ENCODE measurements at regions not wholly inside any gene's neighbourhood (a gene's known extent, or its start where the extent isn't known, plus 50 kb on each side); places are given as distances from the start of the nearest gene placed in this dataset.

DNA sequence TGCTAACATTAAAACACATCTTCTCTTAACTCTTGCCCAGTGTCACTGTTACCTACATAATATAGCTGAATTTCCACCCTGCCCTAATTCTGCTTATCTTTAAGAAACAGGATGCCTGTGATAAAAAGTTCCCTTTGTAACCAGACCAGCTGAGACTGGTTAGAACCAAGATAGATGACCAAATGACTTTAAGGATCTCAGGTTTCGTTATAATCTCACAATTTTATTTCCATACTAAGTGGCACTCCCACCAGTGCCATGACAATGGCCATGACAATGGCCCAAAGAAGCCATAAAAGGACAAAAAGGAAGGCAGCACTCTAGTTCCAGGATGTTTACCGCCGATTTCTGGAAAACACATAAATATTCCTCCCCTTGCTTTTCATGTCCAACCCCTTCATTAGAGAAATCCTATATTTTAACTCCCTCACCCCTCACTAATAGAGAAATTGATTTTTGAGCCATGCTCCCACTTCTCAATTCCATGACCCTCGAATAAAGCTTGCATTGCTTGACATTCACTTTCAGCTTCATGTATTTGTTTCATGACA is 126.1 kb downstream of the ELAPOR2 start:
- no peak overlapping the region for H3K4me2 ChIP-seq (ENCODE audit: insufficient read depth, insufficient read length, low read length)
- no peaks in the 10 kb centered on the region for H3K79me2 ChIP-seq (ENCODE audit: insufficient read depth, low read length)
- no peak overlapping the region for H3T11ph ChIP-seq (ENCODE audit: low read length)
- no peak overlapping the region for H2AFZ ChIP-seq (ENCODE audit: low read length)
- no peak overlapping the region for H4K8ac ChIP-seq (replicated peaks; ENCODE audit: insufficient read length, low read depth, low read length)
- no peaks in the 10 kb centered on the region for H4K20me1 ChIP-seq (ENCODE audit: control insufficient read depth, insufficient read depth, insufficient read length)
- no peak for DNase-seq
- H2BK15ac ChIP-seq (ENCODE audit: low read depth, low read length): no peak overlapping the region
- H4K91ac ChIP-seq (ENCODE audit: insufficient read length, low read depth, low read length): no peak overlapping the region
- Mint-ChIP-seq H3K27me3 (ENCODE audit: low read depth) (no peaks in the 10 kb centered on the region), H3K9me3 (no peaks in the 10 kb centered on the region), H3K27ac (peak overlapping the region in 2 of 3 experiments; percentile 24 to 50; a peak in 2 of 7 replicates), H3K4me3 (no peak overlapping the region), H3K36me3 (ENCODE audit: insufficient read depth in 1 of 3, low read depth in 3 of 3) (peaks cover 4 to 27% (median 6%) of the 10 kb centered on the region in 3 experiments; a peak in 6 of 7 replicates), H3K4me1 (peaks cover 5 to 7% of the 10 kb centered on the region in 2 experiments; a peak in 3 of 4 replicates)
- H3K9ac ChIP-seq (ENCODE audit: extremely low read depth, insufficient read length, low read length): no peak overlapping the region
- no peaks in the 10 kb centered on the region for H3K27me3 ChIP-seq (ENCODE audit: insufficient read depth, low read length)
- H4K5ac ChIP-seq (ENCODE audit: insufficient read length, low read depth, low read length): no peak overlapping the region
- no peak overlapping the region for H3K27ac ChIP-seq (ENCODE audit: insufficient read length, low read depth, low read length)
- TF ChIP-seq, protein P1, sequence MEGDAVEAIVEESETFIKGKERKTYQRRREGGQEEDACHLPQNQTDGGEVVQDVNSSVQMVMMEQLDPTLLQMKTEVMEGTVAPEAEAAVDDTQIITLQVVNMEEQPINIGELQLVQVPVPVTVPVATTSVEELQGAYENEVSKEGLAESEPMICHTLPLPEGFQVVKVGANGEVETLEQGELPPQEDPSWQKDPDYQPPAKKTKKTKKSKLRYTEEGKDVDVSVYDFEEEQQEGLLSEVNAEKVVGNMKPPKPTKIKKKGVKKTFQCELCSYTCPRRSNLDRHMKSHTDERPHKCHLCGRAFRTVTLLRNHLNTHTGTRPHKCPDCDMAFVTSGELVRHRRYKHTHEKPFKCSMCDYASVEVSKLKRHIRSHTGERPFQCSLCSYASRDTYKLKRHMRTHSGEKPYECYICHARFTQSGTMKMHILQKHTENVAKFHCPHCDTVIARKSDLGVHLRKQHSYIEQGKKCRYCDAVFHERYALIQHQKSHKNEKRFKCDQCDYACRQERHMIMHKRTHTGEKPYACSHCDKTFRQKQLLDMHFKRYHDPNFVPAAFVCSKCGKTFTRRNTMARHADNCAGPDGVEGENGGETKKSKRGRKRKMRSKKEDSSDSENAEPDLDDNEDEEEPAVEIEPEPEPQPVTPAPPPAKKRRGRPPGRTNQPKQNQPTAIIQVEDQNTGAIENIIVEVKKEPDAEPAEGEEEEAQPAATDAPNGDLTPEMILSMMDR (conservative IDR thresholded peaks at IDR 0.05): no peak
- H3K79me1 ChIP-seq (ENCODE audit: insufficient read depth, low read depth, low read length, poor library complexity, severe bottlenecking): no peaks in the 10 kb centered on the region
- no peak overlapping the region for H2BK120ac ChIP-seq (ENCODE audit: low read depth, low read length, poor library complexity, severe bottlenecking)
- H3K23ac ChIP-seq (ENCODE audit: insufficient read length, low read depth, low read length): no peak overlapping the region
- H3K56ac ChIP-seq (ENCODE audit: insufficient read length, low read depth, low read length): no peak overlapping the region
- H3K23me2 ChIP-seq (ENCODE audit: insufficient read length, low read depth, low read length, poor library complexity, severe bottlenecking): no peaks in the 10 kb centered on the region
- no peak overlapping the region for H3K14ac ChIP-seq (ENCODE audit: insufficient read depth, low read length)
- no peak overlapping the region for H2BK5ac ChIP-seq (ENCODE audit: insufficient read length, low read length)
- no peak overlapping the region for H3K4ac ChIP-seq (ENCODE audit: low read depth, low read length)
- WGBS (ENCODE audit: extremely low coverage, insufficient read length, low lambda C conversion rate): no CpG with 5 or more reads among the region's 4 CpGs
- no peak overlapping the region for H2BK20ac ChIP-seq (ENCODE audit: low read depth, low read length, poor library complexity, severe bottlenecking)
- H3K9me3 ChIP-seq (ENCODE audit: control insufficient read depth, low read depth, low read length): no peaks in the 10 kb centered on the region
- no peak overlapping the region for H3K18ac ChIP-seq (ENCODE audit: insufficient read length, low read depth, low read length)
- no peaks in the 10 kb centered on the region for H3K4me1 ChIP-seq (ENCODE audit: insufficient read depth, low read length)
- no peak overlapping the region for H2AK5ac ChIP-seq (ENCODE audit: insufficient read length, low read length)
- no peak overlapping the region for H2BK12ac ChIP-seq (ENCODE audit: insufficient read length, low read depth, low read length)

All from H9 (cell line).